ENCODE measurements at regions not wholly inside any gene's neighbourhood (a gene's known extent, or its start where the extent isn't known, plus 50 kb on each side); places are given as distances from the start of the nearest gene placed in this dataset.
"Not testable (repeated sequence)": the region's sequence is repeated elsewhere in the genome, so short reads cannot be mapped to it uniquely, and the experiment has no call there.

DNA sequence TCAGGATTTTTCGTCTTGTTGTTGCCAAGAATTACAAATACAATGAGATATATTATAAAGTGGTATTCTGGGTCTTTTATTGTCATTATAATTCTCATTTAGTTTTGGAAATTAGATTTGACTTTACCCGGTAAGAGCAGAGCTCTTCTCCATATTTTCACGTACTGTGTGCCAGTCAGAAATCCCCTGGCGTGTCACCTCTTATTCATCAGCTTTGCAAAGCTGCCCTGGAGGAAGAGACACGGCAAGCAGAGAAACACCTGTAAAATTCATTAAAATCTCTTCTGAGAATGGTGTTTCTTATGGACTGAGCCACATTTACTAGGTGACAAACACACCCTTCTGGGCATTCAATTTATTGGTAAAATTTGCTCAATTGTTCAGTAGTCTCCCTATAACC is 440.4 kb downstream of the HINT1 start:
- DNase-seq (ENCODE audit: low read depth): no peak

DNA sequence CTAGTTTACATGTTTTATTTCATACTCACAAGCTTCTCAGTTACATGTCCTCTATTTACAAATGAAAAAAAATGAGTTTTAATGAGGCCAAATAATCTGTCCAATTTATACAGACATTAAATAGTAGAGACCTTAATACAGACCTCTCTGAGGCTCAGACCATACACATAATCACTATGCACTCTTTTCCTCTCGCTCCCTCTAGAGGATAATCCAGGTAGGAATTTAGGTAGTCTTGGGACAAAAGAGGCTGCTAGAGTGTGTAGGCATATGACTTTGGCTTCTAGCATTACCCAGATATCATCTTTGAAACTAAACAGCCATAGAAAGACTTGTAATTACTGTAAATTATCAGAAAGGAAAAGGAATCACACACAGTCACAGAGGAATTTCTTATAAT is 444.7 kb downstream of the HINT1 start:
- DNase-seq (ENCODE audit: low read depth): peak; percentile 32

- no peak for DNase-seq (ENCODE audit: low read depth)
Measured at GRCh38 chr5:130715541-130715940, 449.5 kb downstream of the HINT1 start.

- DNase-seq (ENCODE audit: low read depth): no peak
Measured at GRCh38 chr5:130714200-130714599, 450.9 kb downstream of the HINT1 start.

DNA sequence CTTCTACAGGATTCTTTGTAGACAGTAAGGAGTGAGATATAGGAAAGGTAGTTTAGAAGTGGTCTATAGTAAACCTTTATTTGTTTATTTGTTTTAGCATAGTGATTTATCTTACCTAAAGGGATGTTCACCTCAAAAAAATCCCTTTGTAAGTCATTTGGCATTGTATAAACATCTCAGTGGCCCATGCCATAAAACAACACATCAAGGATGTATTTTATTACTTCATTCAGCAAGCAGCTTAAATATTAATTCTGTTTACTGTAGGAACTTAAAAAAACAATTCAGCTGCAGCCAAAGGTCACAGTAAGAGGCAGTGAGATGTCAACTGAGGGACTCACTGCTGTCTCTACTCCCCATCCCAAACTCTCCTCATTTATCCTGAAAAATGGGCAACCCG is 452.7 kb downstream of the HINT1 start:
- DNase-seq (ENCODE audit: low read depth): no peak

GRCh38 chr5:130710596-130710995 is 454.5 kb downstream of the HINT1 start:
- no peak for DNase-seq (ENCODE audit: low read depth)

GRCh38 chr5:130708754-130709153 is 456.3 kb downstream of the HINT1 start:
- DNase-seq (ENCODE audit: low read depth): no peak

DNA sequence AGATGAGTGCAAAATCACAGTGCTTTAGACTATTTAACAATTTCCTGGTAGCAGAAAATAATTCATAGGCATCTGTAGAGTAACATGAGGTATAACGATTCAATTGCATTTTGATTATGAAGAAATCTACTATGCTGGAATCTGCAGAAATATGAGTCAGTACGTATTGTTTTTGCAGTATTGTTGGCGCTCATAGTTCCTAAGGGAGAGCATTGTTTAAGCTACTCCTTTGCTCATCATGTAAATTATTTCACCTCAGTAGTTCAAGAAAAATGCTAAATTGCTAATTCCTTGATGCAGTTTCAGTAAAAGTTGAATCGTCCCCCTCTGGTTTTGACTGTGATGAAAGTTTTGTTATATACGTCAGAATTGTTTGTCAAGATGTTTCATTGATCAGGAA is 458.4 kb downstream of the HINT1 start:
- no peak for DNase-seq (ENCODE audit: low read depth)

GRCh38 chr5:130705368-130705767 is 459.7 kb downstream of the HINT1 start:
- DNase-seq (ENCODE audit: low read depth): no peak

DNA sequence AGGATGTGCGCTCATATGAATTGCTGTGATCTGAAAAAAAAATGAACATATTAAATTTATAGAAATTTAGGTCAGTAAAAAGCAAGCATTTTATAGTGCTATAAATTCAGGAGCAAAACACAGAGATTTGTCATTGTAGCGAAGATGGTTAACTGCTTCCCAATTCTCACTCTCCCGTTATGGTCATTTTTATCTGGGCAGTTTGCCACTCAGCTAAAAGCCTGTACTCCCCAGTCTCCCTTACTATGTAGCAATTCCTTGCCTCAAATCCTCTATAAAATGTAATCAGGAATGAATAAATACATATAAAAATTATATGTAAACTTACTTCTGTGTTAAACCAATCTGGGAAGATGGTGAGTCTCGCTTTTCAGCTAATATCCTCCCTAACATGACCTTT is 471.5 kb downstream of the HINT1 start:
- no peak for DNase-seq (ENCODE audit: low read depth)

- DNase-seq (ENCODE audit: low read depth): peak; percentile 73
Measured at GRCh38 chr5:130692770-130693169, 472.3 kb downstream of the HINT1 start.

DNA sequence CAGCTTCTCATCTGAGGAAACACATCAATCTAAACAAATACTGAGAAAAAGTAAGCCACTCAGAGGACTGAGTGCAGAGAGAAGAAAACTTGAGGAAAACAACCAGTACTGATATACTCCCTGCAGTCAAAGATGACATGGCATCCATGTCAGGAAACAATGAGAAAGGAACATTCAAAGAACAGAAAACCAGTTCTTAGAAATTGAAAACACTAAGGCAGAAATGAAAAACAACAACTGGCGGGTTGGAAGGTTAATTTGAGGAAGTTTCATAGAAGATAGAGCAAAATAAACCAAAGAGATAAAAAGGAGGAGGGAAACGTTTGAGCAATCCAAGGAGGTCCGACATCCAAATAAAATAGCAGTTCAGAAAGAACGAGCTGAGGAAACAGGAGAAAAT is 475.2 kb downstream of the HINT1 start:
- no peak for DNase-seq (ENCODE audit: low read depth)

DNA sequence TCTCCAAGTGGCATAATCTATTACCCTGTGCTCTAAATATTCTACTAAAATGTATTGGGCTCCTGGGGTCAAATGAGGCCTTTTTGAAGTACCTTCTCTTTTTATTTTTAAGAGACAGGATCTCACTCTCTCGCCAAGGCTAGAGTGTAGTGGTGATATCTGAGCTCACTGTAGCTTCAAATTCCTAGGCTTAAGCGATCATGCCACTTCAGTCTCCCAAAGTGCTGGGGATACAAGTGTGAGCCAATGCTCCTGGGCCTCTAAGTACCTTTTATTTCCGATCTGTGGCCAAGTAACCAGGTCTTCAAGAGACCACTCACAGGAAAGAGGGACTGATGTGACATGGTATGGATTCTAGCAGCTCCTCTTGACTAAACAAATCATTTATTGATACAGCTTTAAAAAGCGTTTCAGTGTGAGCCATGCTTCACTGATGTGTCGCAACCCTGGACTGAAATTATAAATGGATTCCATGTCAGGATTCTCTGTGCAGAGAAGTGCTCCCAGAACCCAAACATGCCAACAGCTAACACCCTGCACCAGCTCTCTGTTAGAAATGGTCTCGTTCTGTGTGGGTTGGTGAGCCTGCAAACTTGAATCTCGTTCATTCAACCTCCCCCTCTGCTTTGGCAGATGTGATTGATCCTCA is 477.8 kb downstream of the HINT1 start:
- DNase-seq (ENCODE audit: low read depth): no peak

DNA sequence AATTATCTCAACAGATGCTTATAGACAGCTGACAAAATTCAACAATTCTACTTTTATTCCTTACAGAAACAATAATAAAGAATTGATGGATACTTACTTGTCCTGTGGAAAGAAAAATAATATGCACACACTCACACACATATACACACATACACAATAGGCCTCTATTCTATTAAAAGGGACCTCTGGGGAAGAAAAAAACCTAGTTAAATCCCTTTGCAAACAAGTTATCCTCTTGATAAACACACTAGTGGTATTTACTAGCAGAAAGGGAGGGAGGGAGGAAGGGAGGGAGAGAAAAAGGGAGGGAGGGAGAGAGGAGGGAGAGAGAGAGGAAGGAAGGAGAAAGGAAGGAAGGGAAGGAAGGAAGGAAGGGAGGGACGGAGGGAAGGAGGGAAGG is 486.4 kb downstream of the HINT1 start:
- no peak for DNase-seq (ENCODE audit: low read depth)

GRCh38 chr5:130666462-130666861 is 498.6 kb downstream of the HINT1 start:
- no peak for DNase-seq (ENCODE audit: low read depth)

DNA sequence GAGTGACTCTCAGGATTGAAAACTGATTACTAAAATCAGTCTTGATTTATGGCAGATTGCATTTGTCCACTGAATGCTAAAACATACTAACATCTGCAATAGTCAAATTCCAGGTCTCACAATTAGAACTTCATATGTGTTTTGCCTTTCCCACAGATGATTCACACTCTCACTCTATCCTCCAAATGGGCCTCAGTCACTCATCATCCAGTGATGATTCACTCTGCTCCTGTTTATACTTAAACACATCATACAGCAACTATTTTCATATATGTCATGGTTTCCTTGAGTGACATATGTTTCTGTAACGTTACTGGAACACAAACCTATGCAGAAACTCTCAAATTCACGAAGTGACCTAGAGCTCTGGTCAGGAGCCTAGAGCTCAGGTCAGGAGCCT is 512.9 kb downstream of the HINT1 start:
- peak; percentile 35 for DNase-seq (ENCODE audit: low read depth)

- DNase-seq (ENCODE audit: low read depth): no peak
Measured at GRCh38 chr5:130651440-130651839, 513.6 kb downstream of the HINT1 start.

DNA sequence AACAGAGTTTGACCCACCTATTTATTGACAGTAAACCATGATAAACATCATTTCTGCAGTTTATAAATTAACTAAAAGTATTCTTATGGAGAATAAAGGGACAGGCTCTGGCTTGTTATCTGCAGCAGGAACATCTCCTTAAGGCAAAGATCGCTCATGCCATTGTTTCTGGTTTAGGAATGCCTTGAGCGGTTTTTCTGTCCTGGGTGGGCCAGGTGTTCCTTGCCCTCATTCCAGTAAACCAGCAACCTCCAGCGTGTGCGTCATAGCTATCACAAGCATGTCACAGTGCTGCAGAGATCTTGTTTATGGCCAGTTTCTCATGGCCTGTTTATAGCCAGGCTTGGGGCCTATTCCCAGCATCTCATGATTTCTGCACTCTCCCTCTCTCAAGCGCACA is 521.7 kb downstream of the HINT1 start:
- DNase-seq (ENCODE audit: low read depth): no peak

DNA sequence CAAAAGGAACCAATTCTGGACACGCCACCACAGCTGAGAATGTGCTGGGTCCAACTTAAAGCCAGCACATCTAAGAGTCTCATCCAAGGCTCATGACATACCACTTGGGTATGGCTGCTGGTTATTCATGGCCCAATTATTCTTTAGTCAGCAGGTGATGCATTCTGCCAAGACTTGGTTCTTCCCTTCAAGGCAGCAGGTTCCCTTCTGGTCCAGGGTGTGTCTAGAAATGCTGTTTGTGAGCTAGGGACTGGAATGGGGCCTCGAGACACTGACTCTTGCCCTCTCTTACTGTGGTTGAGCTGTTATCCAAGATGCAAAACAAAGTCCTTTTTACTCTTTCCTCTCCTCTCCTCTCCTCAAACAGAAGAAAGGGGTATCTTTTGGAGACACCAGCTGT is 522.6 kb downstream of the HINT1 start:
- no peak for DNase-seq (ENCODE audit: low read depth)

DNA sequence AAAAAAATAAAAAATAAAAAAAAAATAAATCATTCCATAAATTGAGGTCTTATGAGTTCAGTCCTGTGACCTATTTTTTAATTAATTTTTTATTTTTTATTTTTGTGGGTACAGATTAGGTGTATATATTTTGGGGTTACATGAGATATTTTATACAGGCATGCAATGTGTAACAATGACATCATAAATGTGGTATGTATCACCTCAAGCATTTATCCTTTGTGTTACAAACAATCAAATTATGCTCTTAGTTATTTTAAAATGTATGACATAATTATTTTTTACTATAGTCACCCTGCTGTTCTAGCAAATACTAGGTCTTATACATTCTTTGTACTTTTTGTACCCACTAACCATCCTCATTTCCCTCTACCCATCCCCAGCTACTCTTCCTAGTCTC is 537.9 kb downstream of the HINT1 start:
- no peak for DNase-seq (ENCODE audit: low read depth)

DNA sequence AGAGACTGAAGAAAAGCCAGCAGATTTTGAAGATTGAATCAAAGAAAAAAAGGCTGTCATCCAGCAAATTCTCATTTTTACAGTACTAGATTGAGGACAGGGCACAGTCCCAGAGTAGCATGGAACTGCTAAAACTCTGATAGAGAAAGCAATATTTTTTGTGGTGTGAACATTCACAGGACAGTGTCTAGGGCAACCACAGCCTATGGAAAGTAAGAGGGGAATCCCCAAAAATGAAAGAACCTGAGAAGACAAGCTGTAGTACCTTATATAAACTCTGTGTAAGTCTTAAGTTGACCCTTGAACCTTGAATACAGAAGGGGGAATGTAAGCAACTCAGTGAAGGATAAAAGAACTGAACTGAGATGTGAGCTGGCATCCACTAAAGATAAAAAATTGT is 540.3 kb downstream of the HINT1 start:
- DNase-seq (ENCODE audit: low read depth): no peak

- DNase-seq (ENCODE audit: low read depth): no peak
Measured at GRCh38 chr5:130616161-130616560, 548.9 kb downstream of the HINT1 start.

- no peak for DNase-seq (ENCODE audit: low read depth)
Measured at GRCh38 chr5:130605234-130605633, 559.8 kb downstream of the HINT1 start.

GRCh38 chr5:130596647-130597046 is 568.4 kb downstream of the HINT1 start:
- not testable (repeated sequence) for DNase-seq (ENCODE audit: low read depth)

- no peak for DNase-seq (ENCODE audit: low read depth)
Measured at GRCh38 chr5:130580264-130580663, 584.8 kb downstream of the HINT1 start.

Data from fibroblast of gingiva (primary cell).